ENCODE measurements at regions not wholly inside any gene's neighbourhood (a gene's known extent, or its start where the extent isn't known, plus 50 kb on each side); places are given as distances from the start of the nearest gene placed in this dataset.

DNA sequence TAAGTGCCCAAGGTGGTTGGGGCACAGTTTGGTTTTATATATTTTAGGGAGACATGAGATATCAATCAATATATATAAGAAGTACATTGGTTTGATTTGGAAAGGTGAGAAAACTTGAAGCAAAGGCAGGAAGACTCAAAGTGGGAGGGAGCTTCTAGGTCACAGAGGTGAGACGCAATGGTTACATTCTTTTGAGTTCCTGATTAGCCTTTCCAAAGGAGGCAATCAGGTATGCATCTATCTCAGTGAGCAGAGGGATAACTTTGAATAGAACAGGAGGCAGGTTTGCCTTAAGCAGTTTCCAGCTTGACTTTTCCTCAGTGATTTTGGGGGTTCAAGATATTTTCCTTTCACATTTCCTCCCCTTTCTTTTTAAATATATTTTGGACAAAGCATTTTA, 58.0 kb upstream of the SLC35F1 start:
- TF ChIP-seq, protein P1, sequence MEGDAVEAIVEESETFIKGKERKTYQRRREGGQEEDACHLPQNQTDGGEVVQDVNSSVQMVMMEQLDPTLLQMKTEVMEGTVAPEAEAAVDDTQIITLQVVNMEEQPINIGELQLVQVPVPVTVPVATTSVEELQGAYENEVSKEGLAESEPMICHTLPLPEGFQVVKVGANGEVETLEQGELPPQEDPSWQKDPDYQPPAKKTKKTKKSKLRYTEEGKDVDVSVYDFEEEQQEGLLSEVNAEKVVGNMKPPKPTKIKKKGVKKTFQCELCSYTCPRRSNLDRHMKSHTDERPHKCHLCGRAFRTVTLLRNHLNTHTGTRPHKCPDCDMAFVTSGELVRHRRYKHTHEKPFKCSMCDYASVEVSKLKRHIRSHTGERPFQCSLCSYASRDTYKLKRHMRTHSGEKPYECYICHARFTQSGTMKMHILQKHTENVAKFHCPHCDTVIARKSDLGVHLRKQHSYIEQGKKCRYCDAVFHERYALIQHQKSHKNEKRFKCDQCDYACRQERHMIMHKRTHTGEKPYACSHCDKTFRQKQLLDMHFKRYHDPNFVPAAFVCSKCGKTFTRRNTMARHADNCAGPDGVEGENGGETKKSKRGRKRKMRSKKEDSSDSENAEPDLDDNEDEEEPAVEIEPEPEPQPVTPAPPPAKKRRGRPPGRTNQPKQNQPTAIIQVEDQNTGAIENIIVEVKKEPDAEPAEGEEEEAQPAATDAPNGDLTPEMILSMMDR (IDR thresholded peaks at IDR 0.05; ENCODE audit: insufficient read depth, low read depth, low read length): no peak
- Histone ChIP-seq H3K4me3 (ENCODE audit: low read depth, low read length) (no peak overlapping the region), H3K27me3 (ENCODE audit: control insufficient read depth, insufficient read depth, low read length) (no peaks in the 10 kb centered on the region), H3K36me3 (ENCODE audit: control insufficient read depth, insufficient read depth, low read length) (no peaks in the 10 kb centered on the region)
- POLR2A ChIA-PET: no interaction called here
- DNase-seq (ENCODE audit: low read depth): no peak
- CTCF ChIA-PET: no interaction called here

Measured in BJ (cell line).